ENCODE measurements at regions not wholly inside any gene's neighbourhood (a gene's known extent, or its start where the extent isn't known, plus 50 kb on each side); places are given as distances from the start of the nearest gene placed in this dataset.
"Not testable (repeated sequence)": the region's sequence is repeated elsewhere in the genome, so short reads cannot be mapped to it uniquely, and the experiment has no call there.

DNA sequence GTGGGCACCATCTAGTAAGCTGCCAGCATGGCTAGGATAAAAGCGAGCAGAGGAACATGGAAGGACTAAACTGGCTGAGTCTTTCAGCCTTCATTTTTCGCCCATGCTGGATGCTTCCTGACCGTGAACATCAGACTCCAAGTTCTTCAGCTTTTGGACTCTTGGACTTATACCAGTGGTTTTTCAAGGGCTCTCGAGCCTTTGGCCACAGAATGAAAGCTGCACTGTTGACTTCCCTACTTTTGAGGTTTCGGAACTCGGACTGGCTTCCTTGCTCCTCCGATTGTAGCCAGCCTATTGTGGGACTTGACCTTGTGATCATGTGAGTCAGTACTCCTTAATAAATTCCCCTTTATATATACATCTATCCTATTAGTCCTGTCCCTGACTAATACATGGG is 785.1 kb upstream of the SLITRK6 start:
- no peak for DNase-seq

GRCh38 chr13:86585835-86586234 is 786.6 kb upstream of the SLITRK6 start:
- DNase-seq, result no peak

GRCh38 chr13:86591862-86592261 is 792.6 kb upstream of the SLITRK6 start:
- DNase-seq, result no peak

DNA sequence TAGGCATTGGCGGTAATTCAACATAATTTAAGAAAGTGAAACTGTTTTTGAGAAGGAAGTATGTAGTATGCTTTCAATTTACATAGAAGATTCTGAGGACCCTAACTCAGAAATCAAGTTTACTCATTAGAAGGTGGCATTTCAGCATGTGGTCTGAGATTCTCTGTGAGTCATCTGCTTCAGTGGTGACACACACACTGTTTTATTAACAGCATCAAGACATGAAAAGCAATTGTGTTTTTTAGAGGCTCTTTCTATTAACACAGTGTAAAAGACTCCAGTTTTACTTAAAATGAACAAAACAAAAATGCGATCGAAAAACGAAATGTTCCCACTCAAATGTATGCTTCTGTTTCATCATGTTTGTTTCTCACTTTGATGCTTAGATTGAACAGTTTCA is 802.1 kb upstream of the SLITRK6 start:
- DNase-seq, result no peak

DNA sequence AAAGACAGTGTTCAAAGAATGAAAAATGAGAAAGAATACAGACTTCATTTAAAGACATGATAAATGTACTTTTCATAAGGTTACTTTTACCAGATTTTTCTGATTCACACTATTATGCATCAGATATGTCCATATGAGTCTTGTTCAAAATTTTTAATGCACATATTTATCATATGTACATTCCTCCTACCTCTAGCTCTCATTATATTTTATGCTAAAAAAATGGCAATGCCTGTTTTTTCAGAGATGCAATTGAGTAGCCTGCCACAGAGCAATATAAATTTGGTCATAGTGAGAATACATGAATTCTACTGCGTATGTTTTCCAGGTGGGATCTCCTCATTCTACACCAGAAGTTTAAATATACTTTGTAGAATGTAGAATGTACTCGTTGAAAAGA is 807.0 kb upstream of the SLITRK6 start:
- DNase-seq, result no peak

- DNase-seq, result no peak
Measured at GRCh38 chr13:86608701-86609100, 809.5 kb upstream of the SLITRK6 start.

GRCh38 chr13:86633346-86633745 is 834.1 kb upstream of the SLITRK6 start:
- no peak for DNase-seq

DNA sequence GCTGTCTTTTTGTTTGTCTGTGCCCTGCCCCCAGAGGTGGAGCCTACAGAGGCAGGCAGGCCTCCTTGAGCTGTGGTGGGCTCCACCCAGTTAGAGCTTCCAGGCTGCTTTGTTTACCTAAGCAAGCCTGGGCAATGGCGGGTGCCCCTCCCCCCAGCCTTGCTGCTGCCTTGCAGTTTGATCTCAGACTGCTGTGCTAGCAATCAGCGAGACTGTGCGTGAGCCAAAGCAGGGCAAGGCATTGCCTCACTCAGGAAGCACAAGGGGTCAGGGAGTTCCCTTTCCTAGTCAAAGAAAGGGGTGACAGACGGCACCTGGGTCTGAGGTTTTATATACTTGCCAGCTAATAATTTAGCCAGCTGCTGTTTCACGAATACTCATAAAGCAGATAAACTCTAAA is 852.0 kb upstream of the SLITRK6 start:
- not testable (repeated sequence) for DNase-seq

- no peak for DNase-seq
Measured at GRCh38 chr13:86653009-86653408, 853.8 kb upstream of the SLITRK6 start.

DNA sequence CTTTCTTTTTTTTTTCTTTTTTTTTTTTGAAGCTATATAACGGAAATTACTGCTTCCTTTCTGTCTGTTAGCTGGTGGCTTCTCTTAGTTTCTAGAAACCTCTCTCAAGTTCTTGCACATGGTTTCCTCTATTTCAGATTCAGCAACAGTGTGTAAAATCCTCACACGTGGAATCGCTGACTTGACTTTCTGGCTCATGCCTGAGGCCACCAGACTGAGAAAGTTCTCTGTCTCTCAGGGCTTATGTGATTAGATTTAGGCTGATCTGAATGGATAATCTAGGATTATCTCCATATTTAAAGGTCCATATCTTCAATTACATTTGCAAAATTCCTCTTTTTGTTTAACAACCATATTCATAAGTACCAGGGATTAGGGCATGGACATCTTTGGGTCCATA is 856.3 kb upstream of the SLITRK6 start:
- no peak for DNase-seq

DNA sequence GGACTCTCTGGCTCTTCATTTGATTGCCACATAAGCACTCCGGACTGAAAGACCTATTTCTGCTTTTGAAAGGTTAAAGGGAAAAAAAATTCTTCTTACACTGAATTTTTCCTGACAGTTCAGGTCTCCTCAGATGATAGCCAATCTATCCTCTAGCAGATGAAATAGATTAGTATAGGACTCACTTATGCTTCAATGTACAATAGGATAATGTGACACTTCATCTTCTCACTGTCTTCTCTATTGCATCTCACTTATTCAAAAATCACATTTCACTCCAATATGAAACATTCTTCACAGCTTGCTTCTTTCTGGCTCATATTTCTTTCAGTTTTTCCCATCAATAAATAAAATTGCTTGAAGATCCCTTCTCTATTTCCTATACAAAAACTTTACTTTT is 860.9 kb upstream of the SLITRK6 start:
- no peak for DNase-seq

DNA sequence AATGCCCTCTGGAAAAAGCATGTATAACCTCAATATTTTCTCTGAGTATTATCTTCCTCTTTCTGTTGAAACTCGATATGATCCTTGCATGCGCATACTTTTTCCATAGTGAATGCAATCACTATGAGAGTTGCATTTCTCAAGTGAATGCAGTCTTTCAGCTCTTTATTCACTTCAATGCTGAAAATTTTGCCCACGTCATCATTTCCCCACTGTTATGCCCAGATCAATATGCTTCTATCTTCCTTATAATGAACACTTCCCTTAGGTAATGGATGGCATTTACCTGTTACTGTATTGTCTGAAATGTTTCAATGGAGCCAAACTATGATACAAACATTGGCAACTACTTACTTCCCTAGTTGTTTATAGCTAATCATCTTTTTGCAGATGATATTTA is 866.6 kb upstream of the SLITRK6 start:
- no peak for DNase-seq

- DNase-seq, result no peak
Measured at GRCh38 chr13:86673931-86674431, 874.8 kb upstream of the SLITRK6 start.

- DNase-seq, result no peak
Measured at GRCh38 chr13:86681223-86681622, 882.0 kb upstream of the SLITRK6 start.

DNA sequence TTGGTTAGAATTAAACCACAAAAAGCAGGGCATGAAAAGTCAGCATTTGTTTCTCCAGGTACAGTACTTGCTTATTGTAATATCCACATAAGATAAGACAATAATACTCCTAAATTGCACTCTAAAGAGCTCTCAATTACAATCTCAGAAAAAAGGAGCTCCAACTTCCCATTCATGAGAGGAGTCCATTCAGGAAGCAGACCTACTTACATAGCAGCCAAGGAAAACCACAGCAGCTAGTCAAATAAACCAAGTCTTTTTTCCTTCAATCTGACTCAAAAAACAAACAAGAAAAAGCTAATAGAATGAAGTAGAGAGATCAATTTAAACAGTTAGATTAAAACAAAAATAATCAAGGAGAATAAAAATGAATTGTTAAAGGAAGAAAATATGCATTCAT is 885.2 kb upstream of the SLITRK6 start:
- no peak for DNase-seq

DNA sequence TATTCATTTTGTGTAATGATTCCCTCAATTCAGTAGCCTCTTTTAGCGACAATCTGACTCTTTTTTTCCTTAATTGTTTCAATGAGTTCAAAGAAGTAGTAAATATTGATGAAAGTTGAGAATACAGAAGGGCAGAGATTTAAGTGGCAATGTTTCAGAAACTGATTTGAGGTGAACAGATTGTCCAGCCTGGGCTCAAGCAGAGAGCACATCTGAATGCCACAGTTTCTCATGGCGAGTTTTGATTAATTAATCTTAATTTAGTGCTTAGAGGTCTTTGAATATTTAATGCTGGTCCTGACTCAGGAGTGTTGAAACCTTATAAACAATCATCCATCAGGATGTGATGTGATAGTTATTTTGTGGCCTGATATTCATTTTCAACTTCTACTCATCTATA is 890.7 kb upstream of the SLITRK6 start:
- DNase-seq, result no peak

DNA sequence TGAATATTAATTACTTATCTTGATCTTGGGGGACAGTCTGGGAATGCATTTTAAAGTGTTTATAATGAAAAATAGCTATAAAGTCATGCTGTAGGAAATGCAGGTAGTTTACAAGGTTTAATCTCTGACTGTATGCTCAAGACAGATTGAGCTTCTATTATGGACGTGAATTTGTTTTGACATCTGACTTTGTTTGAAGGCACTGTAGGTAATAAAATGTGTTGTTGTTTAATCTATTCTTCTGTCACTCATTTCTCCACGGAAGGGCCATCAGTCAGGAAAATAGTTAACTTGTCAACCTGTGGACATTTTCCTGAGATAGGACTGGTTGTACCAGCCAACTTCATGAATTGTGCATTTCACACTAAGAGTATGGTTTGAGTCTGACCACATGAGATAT is 893.1 kb upstream of the SLITRK6 start:
- DNase-seq, result no peak

GRCh38 chr13:86710013-86710412 is 910.8 kb upstream of the SLITRK6 start:
- DNase-seq, result no peak

DNA sequence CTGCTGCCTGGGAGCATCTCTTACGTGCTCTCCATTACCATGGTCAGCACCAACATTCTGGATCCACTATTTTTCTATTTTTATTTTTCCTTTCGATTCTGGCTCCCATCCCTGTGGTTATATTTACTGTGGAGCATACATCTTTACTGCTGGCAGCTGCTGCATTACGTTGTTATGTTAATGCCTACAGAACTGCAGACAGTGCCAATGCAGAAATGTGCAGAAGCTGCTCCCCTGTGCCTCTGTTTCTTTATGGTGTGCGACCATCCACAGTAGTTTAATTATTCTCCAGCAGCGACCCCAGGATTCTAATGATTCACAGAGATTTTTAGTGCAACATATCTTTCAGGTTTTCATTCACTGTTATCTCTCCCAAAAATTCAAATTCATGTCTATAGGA is 911.7 kb upstream of the SLITRK6 start:
- no peak for DNase-seq

- DNase-seq, result no peak
Measured at GRCh38 chr13:86714495-86714894, 915.3 kb upstream of the SLITRK6 start.

DNA sequence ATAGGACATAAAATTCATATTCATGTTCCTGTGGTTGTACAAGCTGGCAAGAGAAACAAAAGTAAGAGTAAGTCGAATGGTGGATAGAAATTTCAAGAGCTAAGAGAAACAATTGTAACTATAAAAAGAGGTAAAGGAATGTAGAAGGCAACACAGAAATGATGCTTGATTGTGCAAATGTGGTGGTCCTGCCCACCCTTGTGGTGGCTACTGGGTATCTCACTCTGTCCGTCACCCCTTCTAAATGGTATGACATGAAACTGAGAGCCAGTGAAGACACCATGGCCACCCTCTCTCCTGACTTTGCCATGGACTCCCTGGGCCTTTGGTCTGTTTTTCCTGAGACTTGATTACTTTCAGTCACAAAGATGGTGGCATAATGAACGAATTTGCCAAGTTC is 925.9 kb upstream of the SLITRK6 start:
- no peak for DNase-seq

DNA sequence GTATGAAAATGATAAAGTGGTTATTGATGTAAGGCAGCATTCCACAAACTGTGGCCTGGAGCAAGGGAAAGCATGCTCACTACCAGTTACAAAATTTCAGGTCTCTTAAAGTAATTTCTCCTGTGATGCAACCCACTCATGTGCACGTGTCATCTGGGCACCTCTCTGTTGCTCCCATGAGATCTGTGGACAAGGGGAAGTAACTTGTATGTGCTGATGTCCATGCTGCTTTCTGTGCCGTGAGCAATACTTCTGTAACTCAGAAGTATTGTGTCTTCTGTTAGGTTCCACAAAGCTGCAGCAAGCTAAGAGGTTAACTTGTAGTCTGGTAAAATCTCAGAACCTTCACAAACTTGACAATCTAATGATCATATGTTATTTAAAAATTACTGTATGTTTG is 930.0 kb upstream of the SLITRK6 start:
- no peak for DNase-seq

DNA sequence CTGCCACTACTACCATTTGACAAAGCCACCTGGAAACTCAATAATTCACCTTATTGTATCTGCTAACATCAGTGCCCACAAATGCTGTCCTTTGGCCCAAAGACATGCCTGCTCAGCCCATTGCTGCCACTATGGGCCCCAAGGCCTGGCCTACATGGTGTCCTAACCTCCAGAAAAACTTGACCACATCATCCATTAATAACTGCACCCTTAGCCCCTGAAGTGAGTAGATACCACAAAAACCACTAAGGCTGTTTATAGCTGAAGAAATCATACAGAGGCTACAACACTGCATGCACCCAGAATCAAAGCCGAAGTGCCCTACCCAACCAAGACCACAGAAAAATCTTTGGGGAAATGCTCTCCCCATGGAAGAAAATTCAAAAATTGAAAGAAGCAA is 932.8 kb upstream of the SLITRK6 start:
- DNase-seq, result no peak

DNA sequence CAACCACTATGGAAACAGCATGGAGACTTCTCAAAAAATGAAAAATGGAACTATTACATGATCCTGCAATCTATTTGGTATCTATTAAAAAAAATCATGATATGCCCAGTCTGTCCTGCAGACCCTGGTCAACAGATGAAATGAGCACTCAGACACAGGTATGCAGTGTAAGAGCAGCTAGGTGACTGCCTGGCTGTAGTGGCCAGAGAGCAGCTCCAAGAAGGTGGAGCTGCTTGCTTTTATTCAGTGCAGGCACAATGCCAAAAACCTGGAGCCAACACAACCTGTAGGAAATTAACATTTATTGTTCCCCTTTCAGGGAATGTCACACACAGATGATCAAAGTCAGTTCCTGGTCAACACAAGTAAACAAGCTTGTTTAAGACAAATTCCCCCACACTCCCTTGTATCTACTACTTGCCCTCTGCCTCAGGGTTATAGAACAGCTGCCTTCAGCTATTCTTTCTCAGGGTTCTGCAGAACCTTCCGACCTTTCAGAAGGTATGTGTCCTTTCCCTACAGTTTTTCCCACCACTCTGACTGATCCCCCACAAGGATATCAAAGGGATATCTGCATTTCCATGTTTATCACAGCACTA is 933.7 kb upstream of the SLITRK5 start:
- DNase-seq, result no peak

GRCh38 chr13:86741762-86742285 is 929.3 kb upstream of the SLITRK5 start:
- no peak for DNase-seq

All from suppressor macrophage treated with lipopolysaccharide for 4 hours (primary cell).